NCI-H2227 (cell line): ENCODE measurements at regions not wholly inside any gene's neighbourhood (a gene's known extent, or its start where the extent isn't known, plus 50 kb on each side); places are given as distances from the start of the nearest gene placed in this dataset.

Experiments
- DNase-seq: peaks from one replicate; lab custom pipeline; 2025; ENCODE audit not compliant: unreplicated experiment; lab: John Stamatoyannopoulos, UW

- DNase-seq, result no peak
Measured at GRCh38 chr1:90412563-90412962, 304.5 kb downstream of the BARHL2 start.

DNA sequence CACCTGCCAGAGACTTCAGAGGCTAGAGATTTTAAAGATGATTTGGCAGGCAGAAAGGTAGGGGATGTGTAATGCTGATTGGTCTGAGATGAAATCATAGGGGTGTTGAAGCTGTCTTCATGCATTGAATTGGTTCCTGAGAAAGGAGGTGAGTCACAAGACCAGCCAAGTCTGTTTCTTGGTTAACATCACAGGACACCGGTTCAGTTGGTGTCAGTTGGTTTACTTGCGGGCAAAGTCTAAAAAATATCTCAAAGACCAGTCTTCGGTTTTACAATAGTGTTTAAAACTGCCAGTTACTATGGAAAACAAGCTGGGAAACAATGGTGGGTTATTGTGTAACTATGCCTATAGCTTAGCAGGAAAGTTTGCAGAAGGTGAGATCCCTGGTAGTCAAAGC is 305.9 kb downstream of the BARHL2 start:
- no peak for DNase-seq

- DNase-seq, result no peak
Measured at GRCh38 chr1:90407737-90408136, 309.4 kb downstream of the BARHL2 start.

GRCh38 chr1:90405726-90406125 is 311.4 kb downstream of the BARHL2 start:
- DNase-seq, result no peak

- peak; percentile 31 for DNase-seq
Measured at GRCh38 chr1:90402893-90403849, 313.9 kb downstream of the BARHL2 start.

DNA sequence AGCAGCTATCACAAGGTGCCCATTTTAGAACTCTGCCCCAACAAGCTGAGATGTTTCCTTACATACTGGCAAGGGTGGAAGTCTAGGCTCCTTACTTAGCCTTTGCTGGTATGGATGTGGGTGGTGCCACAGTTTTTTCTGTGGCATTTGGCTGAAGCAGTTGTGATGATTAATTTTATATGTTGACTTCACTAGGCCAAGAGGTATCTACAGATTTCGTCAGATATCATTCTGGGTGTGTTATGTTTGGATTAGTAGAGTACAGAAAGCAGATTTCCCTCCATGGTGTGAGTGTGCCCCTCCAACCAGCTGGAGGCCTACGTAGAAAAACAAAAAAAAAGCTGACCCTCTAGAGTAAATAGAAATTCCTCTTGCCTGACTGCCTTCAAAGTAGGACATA is 317.0 kb downstream of the BARHL2 start:
- no peak for DNase-seq

DNA sequence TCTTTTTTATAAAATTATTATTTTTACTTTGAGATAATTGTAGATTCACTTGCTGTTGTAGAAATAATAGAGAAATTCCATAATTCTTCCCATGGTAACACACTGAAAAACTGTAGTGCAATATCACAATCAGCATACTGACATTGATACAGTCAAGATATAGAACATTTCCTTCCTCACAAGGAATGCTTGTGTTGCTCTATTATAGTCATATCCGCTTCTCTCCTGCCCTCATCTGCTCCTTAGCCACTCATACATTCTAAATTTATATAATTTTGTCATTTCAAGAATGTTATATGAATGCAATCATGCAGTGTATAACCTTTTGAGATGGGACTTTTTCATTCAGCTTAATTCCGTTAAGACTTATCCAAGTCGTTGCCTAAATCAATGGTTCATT is 320.2 kb downstream of the BARHL2 start:
- no peak for DNase-seq

GRCh38 chr1:90394247-90394646 is 322.9 kb downstream of the BARHL2 start:
- DNase-seq, result no peak

DNA sequence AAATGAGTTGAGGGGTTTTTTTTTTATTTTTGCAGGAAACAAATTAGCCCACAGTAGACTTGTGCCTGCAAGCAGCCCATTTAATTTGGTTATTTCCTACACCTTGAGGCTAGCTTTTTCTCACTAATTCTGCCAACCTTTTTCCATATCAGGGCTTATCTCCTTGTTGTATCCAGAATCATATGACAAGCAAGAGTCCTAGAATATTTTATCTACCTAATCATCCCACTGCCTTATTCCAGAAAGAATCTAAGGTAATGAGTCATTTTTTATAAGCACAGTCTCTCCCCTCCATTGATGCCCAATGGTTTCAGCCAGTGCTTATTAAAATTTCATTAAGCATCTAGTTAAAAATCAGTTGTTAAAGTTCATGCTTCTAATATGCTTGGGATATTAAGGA is 324.1 kb downstream of the BARHL2 start:
- DNase-seq, result no peak

DNA sequence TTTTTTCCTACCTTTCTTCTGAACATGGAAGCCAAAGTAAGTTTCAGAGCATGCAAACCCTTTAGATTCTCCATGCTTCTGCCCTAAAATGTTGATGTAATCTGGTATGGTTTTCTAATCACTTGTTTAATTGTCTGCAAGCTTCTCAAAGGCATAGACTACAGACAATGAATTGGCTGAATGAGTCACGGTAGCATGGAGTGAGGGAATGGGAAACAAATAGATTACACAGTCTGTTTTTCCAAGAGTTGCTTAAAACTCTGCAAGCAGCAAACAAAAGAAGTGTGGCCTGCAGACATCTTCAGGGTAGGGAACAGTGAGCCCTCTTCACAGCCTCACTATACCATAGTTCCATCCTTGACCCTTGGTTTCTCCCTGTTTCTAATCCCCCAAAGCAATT is 326.0 kb downstream of the BARHL2 start:
- no peak for DNase-seq

DNA sequence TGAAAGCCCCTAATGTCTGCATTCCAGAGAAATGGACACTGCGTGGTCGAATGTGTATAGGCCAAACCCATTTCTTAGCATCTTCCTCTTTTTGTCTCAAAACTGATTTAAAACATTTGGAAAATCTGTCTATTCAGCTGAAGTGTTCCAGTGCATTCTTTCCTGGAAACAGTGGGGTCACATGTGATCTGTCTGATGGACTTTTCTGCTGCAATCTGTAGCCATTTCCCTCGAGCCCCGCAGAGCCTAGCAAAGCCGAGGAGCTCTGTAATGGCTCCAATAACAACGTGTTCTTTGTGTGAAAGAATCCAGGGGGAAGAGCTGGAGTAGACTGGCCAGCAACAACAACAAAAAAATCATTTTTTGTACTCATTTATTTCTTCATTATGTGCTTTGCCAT is 329.3 kb downstream of the BARHL2 start:
- DNase-seq, result no peak

DNA sequence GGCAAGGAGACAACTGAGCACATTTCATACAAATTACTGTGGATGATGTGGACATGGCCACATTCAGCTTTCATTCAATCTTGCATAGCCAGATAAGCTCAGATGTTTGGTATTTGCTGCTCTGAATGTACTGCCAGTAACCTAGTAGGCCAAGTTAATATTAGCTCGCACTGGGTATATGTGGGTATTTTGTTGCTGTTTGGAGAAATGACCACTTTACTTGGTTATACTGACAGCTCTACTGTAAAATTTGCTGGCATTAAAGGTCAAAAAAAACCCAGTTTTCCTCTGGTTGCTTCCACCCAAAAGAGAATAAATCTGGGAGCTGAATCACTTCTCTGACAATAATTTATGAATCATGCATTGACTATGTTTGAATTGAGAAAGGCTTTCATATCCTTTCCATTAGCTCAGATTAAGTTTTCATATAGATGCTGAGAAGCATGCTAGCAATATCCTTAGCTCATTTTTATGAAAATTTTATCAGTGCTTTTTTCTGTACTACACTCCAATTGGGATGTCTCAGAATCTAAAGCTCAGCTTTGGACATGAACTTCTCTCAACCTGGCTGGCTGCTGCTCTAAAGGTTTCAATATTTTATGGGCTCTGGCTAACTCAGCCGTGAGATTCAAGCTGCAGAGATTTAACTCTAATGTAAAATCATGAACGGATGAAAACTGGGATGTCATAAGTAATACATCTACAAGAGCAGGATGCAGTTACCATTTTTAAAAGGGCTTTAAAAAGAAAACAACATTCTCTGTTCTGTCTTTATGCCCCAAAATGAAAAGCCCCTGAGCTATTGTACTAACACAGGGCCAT is 330.0 kb downstream of the BARHL2 start:
- DNase-seq, result no peak

- DNase-seq, result peak; percentile 60
Measured at GRCh38 chr1:90384193-90384592, 332.9 kb downstream of the BARHL2 start.

DNA sequence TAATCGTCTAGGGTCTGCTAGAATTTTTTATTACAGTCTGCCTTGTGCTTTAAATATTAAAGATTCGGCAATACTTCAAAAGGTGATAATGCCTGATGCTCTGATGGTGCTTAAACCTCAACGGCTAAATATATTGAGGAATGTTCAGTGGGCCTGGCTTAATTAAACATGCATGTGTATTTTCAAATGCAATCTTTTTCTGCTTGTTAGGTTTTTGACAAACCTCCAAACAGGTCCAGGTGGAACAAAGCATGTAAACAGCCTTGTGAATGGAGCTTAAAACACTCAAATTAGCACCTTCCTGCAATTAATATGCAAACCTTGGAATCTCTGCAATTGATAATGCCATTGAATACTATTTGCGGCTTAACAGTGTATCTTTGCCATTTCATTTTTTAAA is 334.9 kb downstream of the BARHL2 start:
- no peak for DNase-seq

GRCh38 chr1:90381598-90381997 is 335.5 kb downstream of the BARHL2 start:
- DNase-seq, result no peak

DNA sequence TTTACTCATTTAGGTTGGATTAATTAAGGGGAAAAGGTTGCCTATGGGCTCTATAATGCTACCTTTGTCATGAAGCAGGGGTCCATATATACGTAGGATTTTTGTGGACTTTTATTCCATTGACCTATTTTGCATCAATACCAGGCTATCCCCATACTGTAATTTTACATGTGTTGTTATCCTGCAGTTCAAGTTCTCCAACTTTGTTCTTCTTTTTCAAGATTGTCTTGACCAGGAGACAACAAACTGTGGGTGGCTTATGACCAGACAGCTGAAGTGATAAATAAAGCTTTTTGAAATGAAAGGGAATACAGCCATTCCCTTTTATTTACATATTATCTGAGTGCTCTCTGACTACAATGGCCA is 345.7 kb downstream of the BARHL2 start:
- no peak for DNase-seq

GRCh38 chr1:90370686-90371447 is 346.2 kb downstream of the BARHL2 start:
- DNase-seq, result no peak

GRCh38 chr1:90362163-90362562 is 354.9 kb downstream of the BARHL2 start:
- DNase-seq, result no peak

DNA sequence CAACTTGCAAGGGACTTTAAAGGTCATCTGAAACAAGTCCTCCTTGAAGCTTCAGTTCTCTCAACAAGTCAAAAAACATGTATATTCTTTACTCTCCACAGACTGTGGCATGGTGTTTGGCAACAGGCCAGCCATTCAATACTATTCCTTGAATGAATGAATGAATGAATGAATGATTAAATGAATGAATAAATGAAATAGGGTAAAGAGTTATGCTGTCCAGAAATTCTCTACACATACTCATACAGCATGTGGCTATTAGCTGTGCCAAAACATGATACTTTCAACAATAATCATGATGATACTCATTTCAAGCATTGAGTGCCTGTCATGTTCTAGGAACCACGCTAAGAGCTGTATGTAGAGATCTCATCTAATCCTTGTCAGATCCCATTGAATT is 356.1 kb downstream of the BARHL2 start:
- no peak for DNase-seq

- DNase-seq, result no peak
Measured at GRCh38 chr1:90359994-90360393, 357.1 kb downstream of the BARHL2 start.

GRCh38 chr1:90358448-90358847 is 358.7 kb downstream of the BARHL2 start:
- no peak for DNase-seq
